HG03175 (cell line): ENCODE measurements at regions not wholly inside any gene's neighbourhood (a gene's known extent, or its start where the extent isn't known, plus 50 kb on each side); places are given as distances from the start of the nearest gene placed in this dataset.
"Not testable (repeated sequence)": the region's sequence is repeated elsewhere in the genome, so short reads cannot be mapped to it uniquely, and the experiment has no call there.

Experiments
- ATAC-seq: cut with Tn5 transposase; IDR thresholded peaks from one replicate; pipeline ENCODE4 v1.9.1; 2021; ENCODE audit warnings: mild to moderate bottlenecking, moderate library complexity; ENCODE audit not compliant: unreplicated experiment

GRCh38 chr12:47312808-47313426 lies 233.2 kb upstream of the AMIGO2 start:
- ATAC-seq: peak; percentile 93

- ATAC-seq: no peak
Measured at GRCh38 chr12:47312147-47312546, 232.4 kb upstream of the AMIGO2 start.

- no peak for ATAC-seq
Measured at GRCh38 chr12:47311568-47311967, 231.8 kb upstream of the AMIGO2 start.

GRCh38 chr12:47311010-47311409 lies 231.3 kb upstream of the AMIGO2 start:
- ATAC-seq: no peak

GRCh38 chr12:47308672-47309071 lies 228.9 kb upstream of the AMIGO2 start:
- no peak for ATAC-seq

- peak; percentile 89 for ATAC-seq
Measured at GRCh38 chr12:47307680-47308399, 228.1 kb upstream of the AMIGO2 start.

- not testable (repeated sequence) for ATAC-seq
Measured at GRCh38 chr12:47306773-47307679, 227.3 kb upstream of the AMIGO2 start.

- no peak for ATAC-seq
Measured at GRCh38 chr12:47306130-47306529, 226.4 kb upstream of the AMIGO2 start.

GRCh38 chr12:47305464-47305863 lies 225.7 kb upstream of the AMIGO2 start:
- ATAC-seq: no peak

- ATAC-seq: no peak
Measured at GRCh38 chr12:47303995-47304560, 224.3 kb upstream of the AMIGO2 start.

- no peak for ATAC-seq
Measured at GRCh38 chr12:47303207-47303606, 223.4 kb upstream of the AMIGO2 start.

GRCh38 chr12:47302111-47302671 lies 222.4 kb upstream of the AMIGO2 start:
- ATAC-seq: peak; percentile 80

- no peak for ATAC-seq
Measured at GRCh38 chr12:47299586-47299985, 219.8 kb upstream of the AMIGO2 start.

GRCh38 chr12:47297993-47298392 lies 218.2 kb upstream of the AMIGO2 start:
- ATAC-seq: no peak

GRCh38 chr12:47296828-47297227 lies 217.1 kb upstream of the AMIGO2 start:
- ATAC-seq: no peak

- no peak for ATAC-seq
Measured at GRCh38 chr12:47293406-47293805, 213.6 kb upstream of the AMIGO2 start.

- no peak for ATAC-seq
Measured at GRCh38 chr12:47286676-47287075, 206.9 kb upstream of the AMIGO2 start.
